ENCODE measurements at regions not wholly inside any gene's neighbourhood (a gene's known extent, or its start where the extent isn't known, plus 50 kb on each side); places are given as distances from the start of the nearest gene placed in this dataset.

GRCh38 chr10:4654496-4654895, 171.5 kb upstream of the AKR1E2 start:
- Histone ChIP-seq H3K4me1 (ENCODE audit: control insufficient read depth in 4 of 4, insufficient read depth in 4 of 4, low read length in 3 of 4) (peaks cover 0 to 17% (median 9%) of the 10 kb centered on the region in 4 donors), H3K9me3 (ENCODE audit: control insufficient read depth in 4 of 4, low read length in 3 of 4) (no peaks in the 10 kb centered on the region), H3K4me3 (ENCODE audit: low read depth in 1 of 3, low read length in 3 of 3) (no peak overlapping the region), H3K9ac (ENCODE audit: low read depth in 1 of 2, low read length in 2 of 2) (no peak overlapping the region), H3K27me3 (ENCODE audit: control insufficient read depth in 4 of 4, insufficient read depth in 4 of 4, low read length in 3 of 4) (no peaks in the 10 kb centered on the region), H3K36me3 (ENCODE audit: control insufficient read depth in 4 of 4, insufficient read depth in 3 of 4, low read depth in 1 of 4, low read length in 3 of 4) (no peaks in the 10 kb centered on the region), H3K27ac (ENCODE audit: low read depth in 1 of 2, low read length in 2 of 2) (no peak overlapping the region)
- DNase-seq (ENCODE audit: low spot score): no peak
- TF ChIP-seq SP1 (IDR thresholded peaks at IDR 0.05) (no peak), REST (IDR thresholded peaks at IDR 0.05) (no peak), GABPA (IDR thresholded peaks at IDR 0.05 in 1 of 2, conservative IDR thresholded peaks at IDR 0.05 in 1 of 2) (no peak)
- WGBS: 95% methylated on average over 2 of the region's 2 CpGs

- Histone ChIP-seq H3K27me3 (ENCODE audit: control insufficient read depth in 4 of 4, insufficient read depth in 4 of 4, low read length in 3 of 4) (no peaks in the 10 kb centered on the region), H3K27ac (ENCODE audit: low read depth in 1 of 2, low read length in 2 of 2) (no peak overlapping the region), H3K4me1 (ENCODE audit: control insufficient read depth in 4 of 4, insufficient read depth in 4 of 4, low read length in 3 of 4) (peaks cover 0 to 10% (median 3%) of the 10 kb centered on the region in 4 donors), H3K9ac (ENCODE audit: low read depth in 1 of 2, low read length in 2 of 2) (no peak overlapping the region), H3K4me3 (ENCODE audit: low read depth in 1 of 3, low read length in 3 of 3) (no peak overlapping the region), H3K9me3 (ENCODE audit: control insufficient read depth in 4 of 4, low read length in 3 of 4) (no peaks in the 10 kb centered on the region), H3K36me3 (ENCODE audit: control insufficient read depth in 4 of 4, insufficient read depth in 3 of 4, low read depth in 1 of 4, low read length in 3 of 4) (no peaks in the 10 kb centered on the region)
- 53% methylated on average over 8 of the region's 8 CpGs for WGBS
- TF ChIP-seq ATF3 (IDR thresholded peaks at IDR 0.05) (no peak), HNF4G (IDR thresholded peaks at IDR 0.05) (no peak), FOXA1 (IDR thresholded peaks at IDR 0.05) (no peak), YY1 (IDR thresholded peaks at IDR 0.05) (no peak), ZBTB33 (IDR thresholded peaks at IDR 0.05) (no peak), RXRA (IDR thresholded peaks at IDR 0.05) (no peak), TAF1 (conservative IDR thresholded peaks at IDR 0.05) (no peak), HNF4A (conservative IDR thresholded peaks at IDR 0.05) (no peak), RAD21 (IDR thresholded peaks at IDR 0.05) (no peak)
- no peak for DNase-seq (ENCODE audit: low spot score)
Observed at GRCh38 chr10:4653160-4653559, 172.8 kb upstream of the AKR1E2 start.

Measured in liver (tissue), 7 donors.